ENCODE measurements at regions not wholly inside any gene's neighbourhood (a gene's known extent, or its start where the extent isn't known, plus 50 kb on each side); places are given as distances from the start of the nearest gene placed in this dataset.

- TF ChIP-seq CTCF (IDR thresholded peaks at IDR 0.05) (no peak), POLR2A (IDR thresholded peaks at IDR 0.05; ENCODE audit: low read depth) (no peak), POLR2AphosphoS5 (IDR thresholded peaks at IDR 0.05) (no peak), EP300 (IDR thresholded peaks at IDR 0.05) (no peak)
Measured at GRCh38 chr11:131297441-131297840, 73.0 kb upstream of the NTM start.
